Memory B cell (primary cell): ENCODE measurements at regions not wholly inside any gene's neighbourhood (a gene's known extent, or its start where the extent isn't known, plus 50 kb on each side); places are given as distances from the start of the nearest gene placed in this dataset.

Source experiments
- ATAC-seq: fragments of 150-1000 bp; cut with Tn5 transposase; 2 replicates; pipeline ENCODE4 v1.10.0; 2021; ENCODE audit warnings: low read depth, mild to moderate bottlenecking, moderate library complexity
- DNase-seq, 2 donors: peaks; one replicate each; pipeline ENCODE4 v3.0.0; 2022; ENCODE audit warnings: low spot score in 2 of 2
- H3K27ac Mint-ChIP-seq: one replicate; pipeline ENCODE4 v1.8.0; 2022; ENCODE audit warnings: mild to moderate bottlenecking, moderate library complexity, mixed read lengths
- H3K27me3 Mint-ChIP-seq: one replicate; pipeline ENCODE4 v1.8.0; 2022; ENCODE audit warnings: mixed read lengths
- H3K36me3 Mint-ChIP-seq: one replicate; pipeline ENCODE4 v1.8.0; 2022; ENCODE audit warnings: mild to moderate bottlenecking, mixed read lengths
- H3K4me1 Mint-ChIP-seq: one replicate; pipeline ENCODE4 v1.8.0; 2022; ENCODE audit warnings: mixed read lengths
- H3K4me3 Mint-ChIP-seq: one replicate; pipeline ENCODE4 v1.8.0; 2022; ENCODE audit warnings: mild to moderate bottlenecking, moderate library complexity, mixed read lengths
- H3K9me3 Mint-ChIP-seq: one replicate; pipeline ENCODE4 v1.8.0; 2022; ENCODE audit warnings: mixed read lengths

- no peak for ATAC-seq
- Mint-ChIP-seq H3K27me3 (no peaks in the 10 kb centered on the region), H3K4me1 (no peaks in the 10 kb centered on the region), H3K4me3 (no peak overlapping the region), H3K36me3 (no peaks in the 10 kb centered on the region), H3K27ac (no peak overlapping the region), H3K9me3 (peaks cover 4% of the 10 kb centered on the region)
- DNase-seq = no peak
These were observed 682.6 kb upstream of the SGCG start for GRCh38 chr13:22497991-22498780.

GRCh38 chr13:22499919-22500318, 680.9 kb upstream of the SGCG start:
- no peaks in the 10 kb centered on the region for H3K4me1 Mint-ChIP-seq
- no peak for DNase-seq
- H3K27me3 Mint-ChIP-seq = no peaks in the 10 kb centered on the region
- H3K36me3 Mint-ChIP-seq = no peaks in the 10 kb centered on the region
- ATAC-seq = no peak
- H3K4me3 Mint-ChIP-seq = no peak overlapping the region
- H3K27ac Mint-ChIP-seq = no peak overlapping the region
- H3K9me3 Mint-ChIP-seq = peaks cover 4% of the 10 kb centered on the region

- Mint-ChIP-seq H3K27me3 (peaks cover 1% of the 10 kb centered on the region), H3K27ac (no peak overlapping the region), H3K4me3 (no peak overlapping the region), H3K36me3 (no peaks in the 10 kb centered on the region), H3K4me1 (no peaks in the 10 kb centered on the region), H3K9me3 (peaks cover 8% of the 10 kb centered on the region)
- ATAC-seq = no peak
- DNase-seq = no peak
These were observed 675.3 kb upstream of the SGCG start for GRCh38 chr13:22505489-22505888.

GRCh38 chr13:22506096-22506691, 674.6 kb upstream of the SGCG start:
- H3K27me3 Mint-ChIP-seq = peaks cover 1% of the 10 kb centered on the region
- DNase-seq = no peak
- peaks cover 8% of the 10 kb centered on the region for H3K9me3 Mint-ChIP-seq
- H3K36me3 Mint-ChIP-seq = no peaks in the 10 kb centered on the region
- ATAC-seq = no peak
- H3K4me3 Mint-ChIP-seq = no peak overlapping the region
- no peaks in the 10 kb centered on the region for H3K4me1 Mint-ChIP-seq
- H3K27ac Mint-ChIP-seq = no peak overlapping the region

- DNase-seq (no peak), ATAC-seq (no peak)
- H3K4me3 Mint-ChIP-seq = no peak overlapping the region
- H3K27me3 Mint-ChIP-seq = no peaks in the 10 kb centered on the region
- H3K36me3 Mint-ChIP-seq = no peaks in the 10 kb centered on the region
- peaks cover 9% of the 10 kb centered on the region for H3K9me3 Mint-ChIP-seq
- H3K4me1 Mint-ChIP-seq = no peaks in the 10 kb centered on the region
- H3K27ac Mint-ChIP-seq = no peak overlapping the region
These were observed 663.2 kb upstream of the SGCG start for GRCh38 chr13:22517544-22517943.

- H3K9me3 Mint-ChIP-seq = peaks cover 6% of the 10 kb centered on the region
- no peak for DNase-seq
- H3K27me3 Mint-ChIP-seq = no peaks in the 10 kb centered on the region
- no peaks in the 10 kb centered on the region for H3K4me1 Mint-ChIP-seq
- H3K4me3 Mint-ChIP-seq = no peak overlapping the region
- no peak for ATAC-seq
- no peak overlapping the region for H3K27ac Mint-ChIP-seq
- H3K36me3 Mint-ChIP-seq = no peaks in the 10 kb centered on the region
These were observed 643.9 kb upstream of the SGCG start for GRCh38 chr13:22536851-22537250.

GRCh38 chr13:22538400-22538799, 642.4 kb upstream of the SGCG start:
- no peak for ATAC-seq
- Mint-ChIP-seq H3K4me3 (no peak overlapping the region), H3K27me3 (no peaks in the 10 kb centered on the region), H3K36me3 (no peaks in the 10 kb centered on the region), H3K9me3 (peaks cover 2% of the 10 kb centered on the region), H3K4me1 (no peaks in the 10 kb centered on the region), H3K27ac (no peak overlapping the region)
- no peak for DNase-seq

GRCh38 chr13:22549126-22549525, 631.7 kb upstream of the SGCG start:
- peaks cover 5% of the 10 kb centered on the region for H3K9me3 Mint-ChIP-seq
- H3K4me3 Mint-ChIP-seq = no peak overlapping the region
- no peaks in the 10 kb centered on the region for H3K27me3 Mint-ChIP-seq
- ATAC-seq (no peak), DNase-seq (no peak)
- no peak overlapping the region for H3K27ac Mint-ChIP-seq
- H3K4me1 Mint-ChIP-seq = no peaks in the 10 kb centered on the region
- no peaks in the 10 kb centered on the region for H3K36me3 Mint-ChIP-seq

- no peaks in the 10 kb centered on the region for H3K27me3 Mint-ChIP-seq
- ATAC-seq = no peak
- no peaks in the 10 kb centered on the region for H3K4me1 Mint-ChIP-seq
These were observed 619.2 kb upstream of the SGCG start for GRCh38 chr13:22561581-22561980.

GRCh38 chr13:22562116-22562515, 618.7 kb upstream of the SGCG start:
- no peak overlapping the region for H3K4me3 Mint-ChIP-seq
- no peaks in the 10 kb centered on the region for H3K4me1 Mint-ChIP-seq
- no peaks in the 10 kb centered on the region for H3K27me3 Mint-ChIP-seq
- H3K27ac Mint-ChIP-seq = no peak overlapping the region
- H3K9me3 Mint-ChIP-seq = peaks cover 8% of the 10 kb centered on the region
- no peaks in the 10 kb centered on the region for H3K36me3 Mint-ChIP-seq
- ATAC-seq (no peak), DNase-seq (no peak)

More at GRCh38 chr13:22561581-22561980, 619.2 kb upstream of the SGCG start:
- H3K36me3 Mint-ChIP-seq = no peaks in the 10 kb centered on the region
- peaks cover 10% of the 10 kb centered on the region for H3K9me3 Mint-ChIP-seq
- no peak for DNase-seq
- no peak overlapping the region for H3K4me3 Mint-ChIP-seq
- H3K27ac Mint-ChIP-seq = no peak overlapping the region

- peaks cover 8% of the 10 kb centered on the region for H3K9me3 Mint-ChIP-seq
- H3K4me1 Mint-ChIP-seq = no peaks in the 10 kb centered on the region
- no peak overlapping the region for H3K4me3 Mint-ChIP-seq
- H3K27me3 Mint-ChIP-seq = no peaks in the 10 kb centered on the region
- ATAC-seq = no peak
- H3K36me3 Mint-ChIP-seq = no peaks in the 10 kb centered on the region
- no peak overlapping the region for H3K27ac Mint-ChIP-seq
- no peak for DNase-seq
These were observed 617.5 kb upstream of the SGCG start for GRCh38 chr13:22563272-22563671.

GRCh38 chr13:22569811-22570210, 611.0 kb upstream of the SGCG start:
- peaks cover 5% of the 10 kb centered on the region for H3K9me3 Mint-ChIP-seq
- no peaks in the 10 kb centered on the region for H3K4me1 Mint-ChIP-seq
- H3K27me3 Mint-ChIP-seq = no peaks in the 10 kb centered on the region
- H3K4me3 Mint-ChIP-seq = no peak overlapping the region
- no peaks in the 10 kb centered on the region for H3K36me3 Mint-ChIP-seq
- no peak for ATAC-seq
- H3K27ac Mint-ChIP-seq = no peak overlapping the region
- no peak for DNase-seq

- no peaks in the 10 kb centered on the region for H3K36me3 Mint-ChIP-seq
- no peak overlapping the region for H3K4me3 Mint-ChIP-seq
- H3K4me1 Mint-ChIP-seq = no peaks in the 10 kb centered on the region
- H3K9me3 Mint-ChIP-seq = peaks cover 2% of the 10 kb centered on the region
- no peaks in the 10 kb centered on the region for H3K27me3 Mint-ChIP-seq
- ATAC-seq (no peak), DNase-seq (no peak)
- H3K27ac Mint-ChIP-seq = no peak overlapping the region
These were observed 590.9 kb upstream of the SGCG start for GRCh38 chr13:22589880-22590279.

- Mint-ChIP-seq H3K9me3 (peaks cover 1% of the 10 kb centered on the region), H3K27me3 (no peaks in the 10 kb centered on the region), H3K36me3 (no peaks in the 10 kb centered on the region), H3K4me1 (no peaks in the 10 kb centered on the region), H3K27ac (no peak overlapping the region), H3K4me3 (no peak overlapping the region)
- ATAC-seq = no peak
- no peak for DNase-seq
These were observed 588.3 kb upstream of the SGCG start for GRCh38 chr13:22592515-22592914.

GRCh38 chr13:22594041-22594440, 586.7 kb upstream of the SGCG start:
- H3K4me1 Mint-ChIP-seq = no peaks in the 10 kb centered on the region
- no peak overlapping the region for H3K4me3 Mint-ChIP-seq
- peaks cover 1% of the 10 kb centered on the region for H3K9me3 Mint-ChIP-seq
- ATAC-seq (no peak), DNase-seq (no peak)
- no peaks in the 10 kb centered on the region for H3K36me3 Mint-ChIP-seq
- no peaks in the 10 kb centered on the region for H3K27me3 Mint-ChIP-seq
- H3K27ac Mint-ChIP-seq = no peak overlapping the region
